HG02840 (cell line): ENCODE measurements at regions not wholly inside any gene's neighbourhood (a gene's known extent, or its start where the extent isn't known, plus 50 kb on each side); places are given as distances from the start of the nearest gene placed in this dataset.

Source experiments
- ATAC-seq: cut with Tn5 transposase; IDR thresholded peaks from one replicate; pipeline ENCODE4 v1.9.1; 2021; ENCODE audit warnings: mild to moderate bottlenecking, moderate library complexity, moderate number of reproducible peaks; ENCODE audit not compliant: unreplicated experiment, low FRiP score

DNA sequence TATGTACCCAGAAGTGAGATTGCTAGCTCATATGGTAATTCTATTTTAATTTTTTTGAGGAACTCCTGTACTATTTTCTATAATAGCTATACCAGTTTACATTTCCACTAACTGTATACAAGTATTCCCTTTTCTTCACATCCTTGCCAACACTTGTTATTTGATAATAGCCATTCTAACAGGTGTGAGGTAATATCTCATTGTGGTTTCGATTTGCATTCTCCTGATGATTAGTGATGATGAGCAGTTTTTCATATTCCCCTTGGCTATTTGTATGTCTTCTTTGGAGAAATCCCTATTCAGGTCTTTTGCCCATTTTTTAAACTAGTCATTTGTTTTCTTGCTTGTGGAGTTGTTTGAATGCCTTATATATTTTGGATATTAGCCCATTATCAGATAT, 121.3 kb downstream of the BBS10 start:
- ATAC-seq: no peak

GRCh38 chr12:76226397-76226796, 121.8 kb downstream of the BBS10 start:
- ATAC-seq: no peak

- ATAC-seq: no peak
Observed at GRCh38 chr12:76223869-76224268, 124.3 kb downstream of the BBS10 start.

- no peak for ATAC-seq
Observed at GRCh38 chr12:76220980-76221379, 127.2 kb downstream of the BBS10 start.

GRCh38 chr12:76219806-76220205, 128.4 kb downstream of the BBS10 start:
- no peak for ATAC-seq

GRCh38 chr12:76216585-76217472, 131.4 kb downstream of the BBS10 start:
- no peak for ATAC-seq

GRCh38 chr12:76208129-76208528, 123.6 kb upstream of the NAP1L1 start:
- ATAC-seq: no peak

DNA sequence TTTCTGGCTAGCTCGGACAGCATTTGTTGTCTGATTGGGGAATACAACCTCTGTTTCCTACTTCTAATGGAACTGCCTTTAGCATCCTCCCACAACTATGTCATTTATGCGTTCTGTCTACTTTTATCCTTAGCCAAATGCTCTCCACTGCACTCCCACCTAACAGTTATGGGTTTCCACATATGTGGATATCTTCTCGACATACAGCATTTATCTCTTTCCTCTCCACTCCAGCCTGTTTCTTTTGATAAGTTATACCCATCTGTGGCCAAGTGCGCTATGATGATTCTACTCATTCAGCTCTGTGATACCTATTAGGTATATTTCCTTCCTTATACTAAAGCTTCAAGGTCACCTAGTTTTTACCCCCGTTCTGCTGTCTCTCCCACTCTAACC, 122.2 kb upstream of the NAP1L1 start:
- ATAC-seq: no peak

DNA sequence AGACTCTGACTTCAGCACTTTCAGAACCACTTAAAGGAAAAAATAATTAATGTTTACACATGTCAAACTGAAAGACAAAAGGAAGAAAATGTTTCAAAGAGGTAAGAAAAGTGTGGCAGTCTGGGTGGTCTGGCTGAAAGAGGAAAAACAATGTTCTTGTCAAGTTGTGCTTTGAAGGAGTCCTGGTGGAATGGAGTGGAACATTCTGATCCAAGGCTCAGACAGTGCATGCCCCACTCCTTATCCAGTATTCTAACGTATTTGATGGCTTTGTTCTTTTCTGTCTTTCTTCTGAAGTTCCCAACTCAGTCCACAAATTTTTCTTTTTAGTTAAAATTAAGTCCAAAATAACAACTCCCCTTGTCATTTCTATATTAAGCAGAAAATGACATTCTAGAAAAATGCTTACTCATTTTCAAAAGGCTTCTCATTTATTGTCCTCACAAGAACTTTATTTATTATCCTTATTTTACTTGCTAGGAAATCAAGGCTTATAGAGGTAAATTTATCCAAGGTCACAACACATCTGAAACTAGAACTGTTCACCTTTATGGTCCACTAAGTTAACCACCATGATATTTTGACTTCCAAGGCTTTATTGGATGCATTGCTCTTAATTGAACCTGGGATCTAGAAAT, 121.7 kb upstream of the NAP1L1 start:
- no peak for ATAC-seq

DNA sequence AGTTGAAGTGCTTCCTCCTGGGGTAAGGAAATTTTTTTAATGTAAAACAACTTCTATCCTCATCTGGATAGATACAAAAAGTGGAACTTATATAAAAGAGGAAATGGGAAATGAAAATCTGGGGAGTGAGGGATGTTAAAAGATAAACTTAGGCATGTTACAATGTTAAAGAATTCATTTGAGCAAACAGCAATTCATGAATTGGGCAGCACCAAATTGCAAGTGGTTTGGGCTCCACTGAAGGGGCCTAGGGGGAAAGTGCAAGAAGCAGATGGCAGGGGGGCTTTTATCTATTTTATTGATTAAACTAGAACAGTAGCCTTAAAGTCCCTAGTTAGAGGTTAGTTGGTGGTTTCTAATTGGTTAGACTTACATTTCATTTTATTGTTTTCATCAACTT, 118.1 kb upstream of the NAP1L1 start:
- no peak for ATAC-seq

DNA sequence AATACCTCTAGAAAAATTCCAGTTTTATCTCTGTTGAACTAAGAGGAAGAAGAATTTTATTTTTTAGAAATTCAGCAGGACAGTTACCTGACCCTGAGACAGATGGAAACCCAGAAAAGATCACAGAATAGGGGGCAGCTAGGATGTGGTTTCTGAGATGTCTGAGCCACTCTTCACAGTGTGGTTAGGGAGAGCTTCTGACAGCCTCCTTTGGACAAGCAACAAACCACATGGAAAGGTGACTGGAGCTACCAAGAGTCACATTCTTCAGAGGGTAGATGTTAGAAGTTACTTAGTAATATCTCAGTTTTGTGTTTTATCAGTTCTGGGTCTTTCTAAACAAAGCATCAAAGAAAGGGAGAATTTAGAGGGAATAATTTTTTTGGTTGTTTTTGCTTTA, 117.3 kb upstream of the NAP1L1 start:
- no peak for ATAC-seq

GRCh38 chr12:76201316-76201715, 116.8 kb upstream of the NAP1L1 start:
- no peak for ATAC-seq

GRCh38 chr12:76199808-76200207, 115.3 kb upstream of the NAP1L1 start:
- ATAC-seq: no peak

GRCh38 chr12:76198839-76199238, 114.4 kb upstream of the NAP1L1 start:
- no peak for ATAC-seq

- no peak for ATAC-seq
Observed at GRCh38 chr12:76197283-76197682, 112.8 kb upstream of the NAP1L1 start.

DNA sequence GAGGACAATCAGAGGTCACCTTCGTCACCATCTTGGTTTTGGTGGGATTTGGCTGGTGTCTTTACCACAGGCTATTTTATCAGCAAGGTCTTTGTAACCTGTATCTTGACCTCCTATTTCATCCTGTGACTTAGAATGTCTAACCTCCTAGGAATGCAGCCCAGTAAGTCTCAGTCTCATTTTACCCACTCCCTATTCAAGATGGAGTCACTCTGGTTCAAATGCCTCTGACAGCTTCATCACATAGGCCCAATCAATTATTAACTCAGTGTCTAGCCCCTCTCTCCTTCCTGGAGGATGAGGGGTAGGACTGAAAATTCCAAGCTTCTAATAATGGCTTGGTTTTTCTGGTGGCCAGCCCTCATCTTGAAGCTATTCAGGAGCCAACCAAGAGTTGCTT, 111.4 kb upstream of the NAP1L1 start:
- no peak for ATAC-seq

- ATAC-seq: no peak
Observed at GRCh38 chr12:76194724-76195123, 110.2 kb upstream of the NAP1L1 start.

- ATAC-seq: no peak
Observed at GRCh38 chr12:76193961-76194360, 109.5 kb upstream of the NAP1L1 start.

DNA sequence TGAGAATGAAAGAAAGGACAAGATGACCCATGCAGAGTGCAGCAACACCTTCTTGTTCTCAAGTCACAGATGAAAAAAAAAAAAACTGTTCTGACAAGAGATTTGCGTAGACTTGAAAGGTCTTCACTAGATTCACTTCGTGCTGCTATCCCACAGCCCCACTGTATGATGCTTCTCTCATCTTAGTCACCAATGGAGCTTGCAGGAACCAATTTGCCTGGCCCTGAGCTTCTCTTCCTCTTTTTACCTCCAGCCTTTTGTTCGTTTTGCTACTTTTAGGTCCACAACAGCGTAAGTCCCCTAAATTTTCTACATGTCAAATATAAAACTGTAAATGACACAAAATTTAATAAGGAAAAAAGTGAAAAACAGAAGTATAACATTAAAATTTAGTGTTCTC, 107.9 kb upstream of the NAP1L1 start:
- ATAC-seq: no peak

DNA sequence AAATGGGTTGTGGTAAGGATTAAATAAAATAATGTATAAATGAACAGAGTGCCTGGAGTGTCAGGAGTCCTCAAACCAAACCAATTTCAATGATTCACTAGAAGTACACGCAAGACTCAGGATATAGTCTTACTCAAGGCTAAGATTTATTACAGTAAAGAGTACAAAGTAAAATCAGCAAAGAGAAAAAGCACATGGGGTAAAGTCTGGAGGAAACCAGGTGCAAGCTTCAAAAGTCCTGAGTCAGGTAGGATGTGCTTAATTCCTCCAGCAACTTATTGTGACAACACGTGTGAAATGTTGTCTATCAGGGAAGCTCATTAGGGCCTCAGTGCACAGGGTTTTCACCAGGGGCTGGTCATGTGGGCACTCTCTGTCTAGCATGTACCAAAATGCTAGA, 105.8 kb upstream of the NAP1L1 start:
- no peak for ATAC-seq

- ATAC-seq: no peak
Observed at GRCh38 chr12:76189851-76190250, 105.4 kb upstream of the NAP1L1 start.

- ATAC-seq: no peak
Observed at GRCh38 chr12:76187177-76187576, 102.7 kb upstream of the NAP1L1 start.
